GM13976 (cell line): ENCODE measurements at regions not wholly inside any gene's neighbourhood (a gene's known extent, or its start where the extent isn't known, plus 50 kb on each side); places are given as distances from the start of the nearest gene placed in this dataset.

Experiments used
- DNase-seq: peaks from one replicate; pipeline ENCODE4 v3.0.0; 2012; ENCODE audit warnings: low spot score
- CTCF ChIP-seq: IDR thresholded peaks from 2 replicates; pipeline ENCODE4 v1.5.1; 2012; ENCODE audit warnings: borderline replicate concordance, mild to moderate bottlenecking; ENCODE audit not compliant: insufficient read depth; ENCODE audit errors: extremely low read depth, missing control alignments, control extremely low read depth
- in situ Hi-C: fragments of 300-500 bp; cut with MboI; formaldehyde crosslinking; loops from one replicate; pipeline ENCODE4 v1.12.0; 2022; ENCODE audit warnings: low sequenced_read_pairs, mixed read lengths, inconsistent platforms; ENCODE audit not compliant: unreplicated experiment

- TF ChIP-seq CTCF: no peak
- in situ Hi-C loops: no loop called here
- no peak for DNase-seq
Observed at GRCh38 chr9:104286799-104287198, 192.7 kb downstream of the SMC2 start.

- in situ Hi-C loops: no loop called here
- no peak for TF ChIP-seq CTCF
Observed at GRCh38 chr9:104287253-104287878, 193.3 kb downstream of the SMC2 start.

GRCh38 chr9:104293877-104294276 is 199.8 kb downstream of the SMC2 start:
- TF ChIP-seq CTCF: no peak
- in situ Hi-C loops: no loop called here
- DNase-seq: no peak

More at GRCh38 chr9:104287253-104287878, 193.3 kb downstream of the SMC2 start:
- DNase-seq: no peak

- TF ChIP-seq CTCF: no peak
- in situ Hi-C loops: no loop called here
- no peak for DNase-seq
Observed at GRCh38 chr9:104300124-104300523, 203.9 kb upstream of the OR13F1 start.

GRCh38 chr9:104301755-104302154 is 202.3 kb upstream of the OR13F1 start:
- no peak for TF ChIP-seq CTCF
- in situ Hi-C loops: no loop called here
- no peak for DNase-seq

GRCh38 chr9:104302775-104303174 is 201.3 kb upstream of the OR13F1 start:
- in situ Hi-C loops: no loop called here
- DNase-seq: no peak
- no peak for TF ChIP-seq CTCF
